HG02884 (cell line): ENCODE measurements at regions not wholly inside any gene's neighbourhood (a gene's known extent, or its start where the extent isn't known, plus 50 kb on each side); places are given as distances from the start of the nearest gene placed in this dataset.

Experiments
- ATAC-seq: cut with Tn5 transposase; IDR thresholded peaks from one replicate; pipeline ENCODE4 v1.9.1; 2021; ENCODE audit warnings: mild to moderate bottlenecking, moderate library complexity; ENCODE audit not compliant: unreplicated experiment

DNA sequence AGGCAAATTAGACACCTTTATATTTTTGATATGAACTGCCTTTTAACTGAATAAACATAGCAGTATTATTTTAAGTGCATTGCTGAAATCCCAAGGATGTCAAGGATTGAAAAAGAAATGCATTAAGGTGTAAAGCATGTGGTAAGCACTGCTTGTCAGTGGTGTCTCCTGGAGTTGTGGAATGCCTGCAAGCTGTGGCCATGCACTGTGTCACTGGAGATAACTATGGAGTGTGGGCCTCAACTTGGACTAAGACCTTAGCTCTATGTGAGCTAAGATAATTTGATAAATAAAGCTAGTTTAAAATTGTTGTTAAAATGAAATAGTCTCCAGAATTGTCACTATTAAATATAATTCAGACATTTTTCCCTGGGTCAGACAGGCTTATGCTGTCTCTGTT is 156.6 kb upstream of the OPRM1 start:
- no peak for ATAC-seq

DNA sequence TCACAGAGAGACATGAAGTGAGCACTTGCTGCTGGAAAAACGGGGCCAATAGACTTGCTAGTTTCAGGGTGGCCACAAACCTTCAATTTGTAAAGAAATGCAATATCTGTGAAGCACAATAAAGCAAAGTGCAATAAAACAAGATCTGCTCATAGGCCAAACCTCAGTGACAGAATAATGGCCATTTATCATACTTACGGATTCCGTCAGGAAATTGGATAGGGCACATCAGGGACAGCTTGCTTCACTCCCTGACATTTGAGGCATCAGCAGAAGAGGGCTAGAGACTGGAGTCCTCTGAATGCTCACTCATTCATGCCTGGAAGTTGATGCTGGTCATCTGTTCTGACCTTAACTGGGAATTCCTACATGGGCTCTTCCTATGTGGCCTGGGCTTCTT is 165.5 kb upstream of the OPRM1 start:
- no peak for ATAC-seq

DNA sequence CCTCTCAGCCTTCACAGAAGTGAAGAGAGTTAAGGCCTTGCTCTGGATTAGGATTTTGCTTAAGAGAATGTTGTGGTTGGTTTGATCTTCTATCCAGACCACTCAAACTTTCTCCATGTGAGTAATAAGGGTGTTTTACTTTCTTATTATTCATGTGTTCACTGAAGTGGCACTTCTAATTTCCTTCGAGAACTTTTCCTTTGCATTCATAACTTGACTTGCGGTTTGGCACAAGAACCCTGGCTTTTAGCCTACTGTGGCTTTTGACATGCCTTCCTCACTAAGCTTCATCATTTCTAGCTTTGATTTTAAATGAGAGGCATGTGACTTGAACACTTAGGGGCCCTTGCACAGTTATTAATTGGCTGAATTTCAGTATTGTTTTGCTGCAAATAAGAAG is 166.1 kb upstream of the OPRM1 start:
- ATAC-seq: no peak

DNA sequence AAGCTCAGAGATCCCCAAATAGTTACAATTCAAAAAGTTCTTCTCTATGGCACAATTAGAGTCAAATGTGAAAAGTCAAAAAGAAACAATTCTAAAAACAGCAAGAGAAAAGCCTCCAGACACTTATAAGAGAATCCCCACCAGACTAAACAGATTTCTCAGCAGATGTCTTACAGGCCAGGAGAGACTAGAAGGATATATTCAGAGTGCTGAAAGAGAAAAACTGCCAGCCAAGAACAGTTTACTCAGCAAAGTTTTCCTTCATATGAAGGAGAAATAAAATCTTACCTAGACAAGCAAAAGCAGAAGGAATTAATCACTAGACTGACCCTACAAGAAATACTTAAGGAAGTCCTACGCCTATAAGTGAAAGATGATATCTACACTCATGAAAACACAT is 176.1 kb upstream of the OPRM1 start:
- ATAC-seq: no peak

DNA sequence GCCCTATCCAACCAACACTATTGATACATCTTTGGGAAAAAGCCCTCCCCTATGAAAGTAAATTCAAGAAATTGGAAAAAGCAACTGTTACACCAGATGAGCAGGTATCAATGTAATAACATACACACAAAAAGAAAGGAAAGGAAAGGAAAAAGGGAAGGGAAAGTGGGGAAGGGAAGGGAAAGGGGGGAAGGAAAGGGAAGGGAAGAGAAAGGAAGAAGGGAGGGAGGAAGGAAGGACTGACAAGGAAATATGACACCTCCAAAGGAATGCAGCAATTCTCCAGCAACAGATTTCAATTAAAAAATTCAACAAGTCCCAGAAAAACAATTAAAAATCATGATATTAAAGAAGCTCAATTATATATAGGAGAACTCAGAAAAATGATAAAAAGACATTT is 176.9 kb upstream of the OPRM1 start:
- no peak for ATAC-seq

DNA sequence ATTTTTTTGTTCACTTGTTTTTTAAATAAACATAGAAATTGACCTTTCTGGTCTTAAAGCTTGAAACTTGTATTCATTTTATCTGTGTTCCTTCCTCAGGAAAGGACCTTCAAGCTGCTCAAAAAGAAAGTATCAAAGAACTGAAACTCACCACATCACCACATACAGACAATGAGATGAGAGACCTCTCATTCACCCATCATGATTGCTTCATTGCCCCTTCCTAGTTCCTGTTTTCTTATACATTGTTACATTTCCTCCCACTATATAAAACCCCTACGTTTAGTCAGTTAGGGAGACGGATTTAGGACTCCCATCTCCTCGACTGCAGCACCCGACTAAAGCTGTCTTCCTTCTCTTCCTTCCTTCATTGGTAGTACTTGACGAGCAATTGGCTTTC is 180.5 kb upstream of the OPRM1 start:
- ATAC-seq: no peak

DNA sequence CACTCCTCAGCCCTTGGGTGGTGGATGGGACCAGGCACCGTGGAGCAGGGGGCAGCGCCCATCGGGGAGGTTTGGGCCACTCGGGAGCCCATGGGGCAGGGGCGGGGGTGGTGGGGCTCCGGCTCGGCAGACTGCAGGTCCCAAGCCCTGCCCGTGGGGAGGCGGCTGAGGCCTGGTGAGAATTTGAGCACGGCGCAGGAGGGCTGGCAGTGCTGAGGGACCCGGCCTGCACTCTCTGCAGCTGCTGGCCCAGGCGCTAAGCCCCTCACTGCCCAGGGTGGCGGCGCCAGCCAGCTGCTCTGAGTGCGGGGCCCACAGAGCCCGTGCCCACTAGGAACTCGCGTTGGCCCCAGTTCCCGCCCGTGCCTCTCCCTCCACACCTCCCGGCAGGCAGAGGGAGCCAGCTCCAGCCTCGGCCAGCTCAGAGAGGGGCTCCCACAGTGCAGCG is 182.1 kb upstream of the OPRM1 start:
- no peak for ATAC-seq

DNA sequence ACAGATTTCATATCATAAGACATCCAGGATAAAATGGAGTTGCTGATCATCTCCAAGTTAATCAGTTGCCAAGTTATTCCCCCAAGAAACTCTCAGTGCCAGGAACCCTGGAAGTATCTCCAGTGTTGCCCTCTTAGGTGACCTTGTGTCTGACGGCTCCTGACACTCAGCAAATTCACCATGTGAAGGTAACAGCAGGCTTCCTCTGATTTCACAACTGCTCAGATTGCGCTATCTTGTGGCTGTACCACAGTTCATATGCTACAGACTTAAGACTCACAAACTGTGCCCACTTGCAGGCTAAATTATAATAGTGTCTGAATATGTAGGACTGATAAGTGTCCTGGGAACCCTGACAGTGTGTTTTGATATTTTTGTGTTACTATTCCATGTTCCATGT is 186.6 kb upstream of the OPRM1 start:
- ATAC-seq: no peak

DNA sequence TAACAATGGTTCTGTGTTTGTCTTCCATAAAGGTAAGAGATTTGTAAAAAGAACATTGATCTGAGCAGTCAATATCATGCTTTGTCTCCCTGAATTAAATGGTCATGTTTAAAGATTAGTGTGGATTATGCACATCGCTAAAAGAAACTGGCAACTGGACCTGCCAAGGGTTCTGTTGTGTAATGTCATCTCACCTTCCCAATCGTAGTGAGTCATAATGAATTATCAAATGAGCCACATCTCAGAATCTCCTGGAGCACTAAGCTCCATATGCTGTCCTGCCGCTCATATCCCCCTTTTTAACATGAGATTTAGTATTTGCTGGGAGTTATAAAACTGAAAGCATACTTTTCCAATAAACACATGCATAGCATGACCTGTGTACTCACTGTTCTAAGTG is 187.0 kb upstream of the OPRM1 start:
- ATAC-seq: no peak

DNA sequence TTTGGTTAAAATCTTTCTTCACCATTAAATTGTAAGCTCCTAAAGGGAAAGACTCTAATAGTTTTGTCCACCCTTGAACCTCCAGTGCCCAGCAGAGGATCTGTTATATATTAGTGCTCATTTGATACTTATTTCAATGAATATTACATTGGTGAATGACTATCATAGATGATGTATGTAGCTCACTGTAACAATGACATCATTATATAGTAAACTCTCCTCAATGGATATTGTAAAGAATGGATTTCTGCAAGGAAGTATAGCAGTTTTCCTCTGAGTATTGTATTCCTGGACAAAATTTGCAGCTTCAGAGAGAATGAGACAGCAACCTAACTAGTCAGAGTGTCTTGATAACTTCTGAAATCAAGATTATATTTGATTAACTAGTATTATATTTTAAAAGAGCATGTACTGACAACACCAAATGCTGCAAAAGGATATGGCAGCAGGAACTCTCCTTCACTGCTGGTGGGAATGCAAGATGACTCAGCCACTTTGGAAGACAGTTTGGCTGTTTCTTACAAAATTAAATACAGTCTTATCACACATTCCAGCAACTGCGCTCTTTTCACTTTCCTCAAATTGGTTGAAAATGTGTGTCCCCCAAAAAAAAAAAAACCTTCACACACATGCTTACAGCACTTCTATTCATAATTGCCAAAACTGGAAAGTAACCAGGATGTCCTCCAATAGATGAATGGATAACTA is 189.8 kb upstream of the OPRM1 start:
- ATAC-seq: no peak

DNA sequence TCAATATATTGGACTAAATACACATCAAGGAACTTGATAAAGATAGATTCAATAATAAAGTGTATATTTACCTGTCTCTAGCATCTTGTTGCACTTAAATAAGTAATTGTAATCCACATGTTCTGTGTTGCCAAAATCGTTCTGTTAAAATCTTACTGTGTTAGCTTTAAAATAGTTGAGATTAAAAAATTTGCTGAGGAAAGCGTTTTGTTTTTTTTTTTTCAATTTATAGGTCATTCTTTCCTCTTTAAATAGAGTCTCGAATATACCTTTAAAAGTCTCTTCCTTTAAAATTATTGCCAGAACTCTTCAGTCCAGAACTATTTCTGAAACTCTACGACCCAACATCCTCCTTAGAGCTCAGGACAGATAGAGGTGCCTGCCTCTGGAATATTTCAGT is 195.6 kb upstream of the OPRM1 start:
- ATAC-seq: no peak

DNA sequence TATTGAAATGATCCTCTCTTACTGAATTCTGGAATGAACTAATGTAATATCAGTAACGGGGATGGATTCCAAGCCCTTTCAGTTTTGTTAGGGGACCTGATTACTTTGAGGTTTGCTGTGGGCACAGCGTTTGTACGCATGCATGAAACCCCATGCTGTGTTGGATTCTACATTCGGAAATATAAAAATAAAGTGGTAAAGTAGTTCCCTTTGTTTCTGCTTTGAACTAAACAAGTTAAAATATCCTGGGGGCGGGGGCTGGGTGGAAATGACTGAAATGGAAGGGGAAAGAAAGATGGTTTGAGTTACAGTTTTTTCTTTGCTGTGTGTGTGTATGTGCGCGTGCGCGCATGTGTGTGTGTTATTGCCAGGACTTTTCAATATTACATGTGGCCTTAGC is 196.5 kb upstream of the OPRM1 start:
- no peak for ATAC-seq

DNA sequence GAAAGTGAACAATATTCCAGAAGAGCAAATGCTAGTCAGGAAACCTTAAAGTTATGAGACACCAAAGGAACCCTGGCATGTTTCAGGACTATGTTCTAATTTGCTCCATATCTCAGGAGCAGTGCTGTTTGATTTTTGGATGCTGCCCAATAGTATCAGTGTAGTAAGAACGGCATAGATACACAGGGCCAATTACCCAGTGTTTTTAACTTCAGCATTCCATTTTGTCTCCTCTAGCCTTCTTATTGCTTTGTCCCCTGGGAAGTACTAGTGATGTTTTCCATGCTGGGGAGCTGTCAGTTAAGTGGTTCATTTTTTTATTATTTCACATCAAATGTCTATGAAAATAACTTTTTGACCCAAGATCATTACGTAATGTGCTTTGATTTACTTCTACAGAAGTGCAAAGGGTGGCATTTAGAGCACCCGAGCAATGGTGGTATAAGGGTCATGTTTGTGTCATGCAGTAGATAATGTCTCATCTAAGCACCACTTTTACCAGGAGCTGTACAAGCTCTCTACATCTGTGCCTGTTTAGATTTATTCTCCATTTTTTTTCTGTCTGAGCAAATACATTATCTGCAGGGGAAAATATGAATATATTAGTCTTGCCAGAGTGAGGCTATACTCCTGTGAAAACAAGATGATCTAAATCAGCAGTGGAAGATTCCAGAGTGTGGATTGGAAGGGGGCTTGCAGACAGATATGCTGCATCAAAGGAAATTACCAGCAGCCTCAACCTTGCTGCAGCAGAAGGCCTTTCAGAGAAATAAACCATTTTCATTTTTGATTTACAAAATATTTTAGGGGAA is 198.8 kb upstream of the OPRM1 start:
- ATAC-seq: no peak

DNA sequence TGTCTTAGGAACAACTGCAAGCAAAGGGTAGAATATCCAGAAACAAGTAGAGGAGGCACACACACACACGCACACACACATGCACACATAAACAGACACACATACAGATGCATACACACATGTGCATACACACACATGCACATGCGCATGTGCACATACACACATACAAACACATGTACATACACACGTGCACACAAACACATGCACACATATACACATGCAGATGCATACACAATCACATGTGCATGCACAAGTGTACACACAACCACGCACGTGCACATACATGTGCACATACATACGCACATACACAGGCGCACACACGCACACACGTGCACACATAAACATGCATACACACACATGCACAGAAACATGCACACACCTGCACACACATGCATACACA is 206.5 kb upstream of the OPRM1 start:
- ATAC-seq: no peak

DNA sequence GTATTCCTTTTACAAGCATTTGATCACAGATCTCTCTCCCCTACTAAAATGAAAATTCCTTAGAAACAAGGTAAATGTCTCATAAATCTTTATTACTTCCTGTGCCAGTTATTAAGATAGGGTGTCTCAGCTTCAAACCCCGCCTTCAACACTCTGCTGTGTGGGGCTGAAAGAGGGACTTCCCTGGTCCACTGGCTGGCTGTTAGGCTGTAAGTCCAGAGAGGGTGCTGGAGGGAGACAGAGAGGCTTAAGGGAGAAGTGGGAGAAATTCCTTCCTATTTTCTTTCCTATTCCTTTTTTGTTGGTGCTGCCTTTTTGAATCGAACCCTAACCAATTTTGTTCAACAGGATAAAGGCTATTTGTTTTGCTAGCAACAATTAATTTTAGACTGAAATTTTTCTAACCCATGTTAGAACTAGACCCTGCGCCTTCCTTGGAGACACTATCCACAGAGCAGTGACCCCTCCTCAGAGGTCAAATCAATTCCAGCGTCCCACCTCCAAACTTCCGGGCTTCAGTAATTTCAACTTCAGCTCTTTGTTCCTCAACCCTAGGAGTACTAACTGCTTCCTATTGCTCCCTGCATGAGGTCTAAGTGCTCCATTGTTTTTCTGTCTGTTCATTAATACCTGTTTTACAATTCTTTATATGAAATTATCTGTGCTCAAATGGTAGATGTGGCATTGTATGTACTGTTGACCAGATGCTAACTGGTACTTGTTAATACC is 207.5 kb upstream of the OPRM1 start:
- ATAC-seq: no peak

DNA sequence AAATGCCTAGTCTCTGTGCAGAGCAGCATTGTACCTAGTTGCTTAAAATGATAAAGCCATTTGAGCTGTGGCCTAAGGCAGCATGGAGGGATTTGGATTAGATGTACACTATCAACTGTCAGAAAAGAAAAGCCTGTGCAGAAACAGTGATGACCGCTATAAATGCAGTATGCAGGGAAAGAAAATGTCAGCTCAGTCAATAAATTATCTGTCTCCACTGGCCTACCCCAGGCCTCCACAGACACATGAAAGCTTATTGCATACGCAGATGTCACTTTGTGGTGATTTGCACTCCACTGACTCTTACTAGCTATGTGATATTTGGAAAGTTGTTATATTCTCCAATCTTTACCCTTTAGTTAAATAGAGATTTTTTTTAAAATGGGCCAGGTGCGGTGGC is 221.9 kb upstream of the OPRM1 start:
- no peak for ATAC-seq

DNA sequence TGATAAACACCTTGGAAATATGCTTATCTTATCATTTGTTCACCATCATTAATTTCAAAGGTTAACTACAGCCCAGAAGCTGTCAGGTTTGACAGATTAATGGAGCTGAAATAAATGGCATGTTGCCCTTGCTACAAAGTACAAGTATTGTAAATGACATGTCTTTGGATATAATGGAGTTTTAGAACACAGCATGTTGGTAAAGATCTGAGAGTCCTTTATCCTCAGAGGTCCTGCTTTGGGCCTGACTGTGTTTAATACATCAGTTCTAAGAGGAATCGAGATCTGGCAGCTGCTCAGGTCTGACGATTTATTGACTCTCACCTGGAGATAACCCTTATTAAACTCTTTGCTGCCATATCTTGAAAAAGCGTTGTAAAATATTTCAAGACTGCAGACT is 222.7 kb upstream of the OPRM1 start:
- ATAC-seq: no peak

DNA sequence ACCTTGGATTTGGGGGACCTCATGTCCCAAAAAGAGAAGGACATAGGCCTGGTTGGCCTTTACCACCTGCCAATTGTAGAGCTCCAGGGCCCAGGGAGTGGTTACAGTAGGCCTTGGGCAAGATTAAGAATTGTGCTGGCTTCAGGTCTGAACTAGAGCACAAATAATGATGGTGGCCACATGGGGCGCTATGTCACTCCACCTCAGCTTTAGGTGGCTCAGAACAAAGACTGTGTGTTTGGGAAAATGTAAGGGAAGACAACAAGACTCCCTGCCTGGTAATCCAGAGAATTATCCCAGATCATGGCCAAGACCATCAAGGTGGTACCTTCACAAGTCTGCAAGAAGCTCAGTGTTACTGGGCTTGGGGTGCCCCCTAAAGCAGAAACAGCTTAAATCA is 224.9 kb upstream of the OPRM1 start:
- no peak for ATAC-seq

DNA sequence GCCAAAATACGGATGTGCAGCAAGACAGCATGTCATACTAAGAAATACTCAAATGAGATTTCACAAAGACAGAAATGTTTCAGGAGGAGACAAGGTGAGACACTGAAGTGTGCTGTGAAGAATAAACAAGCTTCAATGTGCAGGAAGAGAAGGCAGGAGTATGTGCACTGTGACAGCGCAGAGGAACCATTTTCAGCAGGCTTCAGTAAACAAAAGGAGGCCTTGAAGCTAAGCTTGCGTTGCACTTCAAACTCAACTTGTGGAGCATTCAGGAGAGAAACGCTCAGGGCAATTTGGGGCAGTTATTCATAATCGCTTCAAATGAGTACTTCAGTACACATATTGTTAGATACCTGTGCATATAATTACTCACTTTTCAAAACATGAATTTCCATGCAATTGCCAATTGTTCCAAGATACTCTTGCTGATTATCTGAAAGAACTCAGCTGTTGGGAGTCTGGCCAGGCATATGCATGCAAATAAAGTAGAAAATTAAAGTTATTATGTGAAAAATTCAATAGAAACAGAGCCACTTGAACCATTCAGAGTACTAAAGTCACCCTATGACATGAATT is 234.2 kb upstream of the OPRM1 start:
- ATAC-seq: no peak

DNA sequence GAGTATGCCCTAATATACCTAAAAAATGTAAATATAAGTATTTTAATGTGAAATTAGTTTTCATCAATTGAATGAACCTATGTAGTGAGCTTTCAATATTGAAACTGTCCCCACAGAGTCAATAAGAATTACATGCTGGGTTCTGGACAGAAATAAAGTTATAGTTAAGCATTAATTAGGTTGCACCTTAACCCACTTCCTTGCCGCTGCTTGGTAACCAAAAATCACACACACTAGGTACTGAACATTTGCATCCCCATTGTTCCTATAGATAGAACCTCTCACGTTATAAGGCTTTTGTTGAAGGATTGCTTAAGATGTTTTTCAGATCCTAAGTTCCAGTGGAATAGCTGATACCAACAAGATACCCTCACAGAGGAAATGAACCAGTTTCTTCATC is 237.1 kb upstream of the OPRM1 start:
- ATAC-seq: no peak

DNA sequence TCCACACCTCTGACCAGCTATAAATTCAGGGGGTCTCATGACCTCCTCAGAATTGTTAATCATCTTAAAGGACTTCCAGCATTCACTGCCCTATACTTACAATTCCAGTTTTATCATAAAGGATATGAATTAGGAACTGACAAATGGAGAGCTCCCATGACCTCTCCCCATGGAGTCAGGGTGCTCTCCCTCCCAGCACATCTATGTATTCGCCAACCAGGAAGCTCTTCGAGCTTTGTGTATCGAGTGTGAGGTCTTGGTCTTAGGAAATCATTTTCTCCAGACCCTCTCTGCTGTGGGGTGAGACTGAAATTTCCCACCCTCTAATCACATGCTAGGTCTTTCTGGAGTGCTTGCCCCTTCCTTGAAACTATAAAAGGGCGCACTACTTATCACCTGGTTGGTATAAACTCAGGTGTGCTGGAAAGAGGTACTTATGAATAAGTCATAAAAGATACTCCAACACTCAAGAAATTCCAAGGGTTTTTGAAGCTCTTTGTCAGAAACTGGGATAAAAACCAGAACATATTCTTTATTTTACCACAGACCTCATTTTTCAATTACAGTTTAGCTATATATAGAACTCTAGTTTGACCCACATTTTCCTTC is 238.4 kb upstream of the OPRM1 start:
- no peak for ATAC-seq
